ENCODE measurements at regions not wholly inside any gene's neighbourhood (a gene's known extent, or its start where the extent isn't known, plus 50 kb on each side); places are given as distances from the start of the nearest gene placed in this dataset.

- TF ChIP-seq CTCF (IDR thresholded peaks at IDR 0.05 in 8 of 11, conservative IDR thresholded peaks at IDR 0.05 in 3 of 11) (no peak), POLR2A (IDR thresholded peaks at IDR 0.05) (no peak)
Measured at GRCh38 chr16:56102906-56103305, 88.4 kb upstream of the GNAO1 start.

All from spleen (tissue), 7 donors.